Right hindlimb (tissue), 1 donor: ENCODE measurements at regions not wholly inside any gene's neighbourhood (a gene's known extent, or its start where the extent isn't known, plus 50 kb on each side); places are given as distances from the start of the nearest gene placed in this dataset.

Experiments used
- DNase-seq: peaks from one replicate; pipeline ENCODE4 v3.0.0-alpha.2; 2018

GRCh38 chr2:220134756-220135534 lies 507.5 kb downstream of the SLC4A3 start:
- DNase-seq: no peak

GRCh38 chr2:220143336-220143735 lies 515.9 kb downstream of the SLC4A3 start:
- no peak for DNase-seq

GRCh38 chr2:220144411-220144810 lies 517.0 kb downstream of the SLC4A3 start:
- DNase-seq: no peak

GRCh38 chr2:220147161-220148038 lies 520.0 kb downstream of the SLC4A3 start:
- no peak for DNase-seq

GRCh38 chr2:220148471-220149248 lies 521.2 kb downstream of the SLC4A3 start:
- DNase-seq: no peak

GRCh38 chr2:220151341-220151740 lies 523.9 kb downstream of the SLC4A3 start:
- DNase-seq: no peak

- DNase-seq: no peak
Observed at GRCh38 chr2:220152281-220152935, 525.0 kb downstream of the SLC4A3 start.

- no peak for DNase-seq
Observed at GRCh38 chr2:220153118-220153517, 525.7 kb downstream of the SLC4A3 start.

- DNase-seq: no peak
Observed at GRCh38 chr2:220154304-220154703, 526.9 kb downstream of the SLC4A3 start.

- DNase-seq: no peak
Observed at GRCh38 chr2:220157312-220157711, 529.9 kb downstream of the SLC4A3 start.

- DNase-seq: no peak
Observed at GRCh38 chr2:220159738-220160137, 532.3 kb downstream of the SLC4A3 start.

GRCh38 chr2:220162320-220162719 lies 534.9 kb downstream of the SLC4A3 start:
- no peak for DNase-seq

- DNase-seq: no peak
Observed at GRCh38 chr2:220163486-220163885, 536.1 kb downstream of the SLC4A3 start.

- no peak for DNase-seq
Observed at GRCh38 chr2:220165401-220165800, 538.0 kb downstream of the SLC4A3 start.

- no peak for DNase-seq
Observed at GRCh38 chr2:220166616-220167015, 539.2 kb downstream of the SLC4A3 start.

GRCh38 chr2:220167956-220168355 lies 540.5 kb downstream of the SLC4A3 start:
- no peak for DNase-seq

- peak; percentile 56 for DNase-seq
Observed at GRCh38 chr2:220168891-220169546, 541.6 kb downstream of the SLC4A3 start.

- DNase-seq: no peak
Observed at GRCh38 chr2:220174826-220175225, 547.4 kb downstream of the SLC4A3 start.

- no peak for DNase-seq
Observed at GRCh38 chr2:220175967-220176366, 548.5 kb downstream of the SLC4A3 start.

- no peak for DNase-seq
Observed at GRCh38 chr2:220178991-220179695, 551.7 kb downstream of the SLC4A3 start.

GRCh38 chr2:220181165-220181564 lies 553.7 kb downstream of the SLC4A3 start:
- no peak for DNase-seq
